HCT116 (cell line): ENCODE measurements at regions not wholly inside any gene's neighbourhood (a gene's known extent, or its start where the extent isn't known, plus 50 kb on each side); places are given as distances from the start of the nearest gene placed in this dataset.

Source experiments
- ATAC-seq: fragments of 200-7000 bp; cut with Tn5 transposase; 2 replicates; pipeline ENCODE4 v1.9.1; 2020; ENCODE audit warnings: mild to moderate bottlenecking, moderate library complexity
- BruUV-seq: library from RNA; stranded (reverse); fragments of 400-500 nt; replicated peaks from 2 replicates; lab custom pipeline; 2021; lab: Mats Ljungman, UMichigan
- CTCF ChIA-PET: fragments of 300-600 bp; sonication (Branson Sonifier 250); formaldehyde crosslinking; loops from one replicate; lab custom pipeline; 2021; ENCODE audit warnings: antibody characterized with exemption; lab: Charles Lee
- POLR2A ChIA-PET: fragments of 300-600, 350-600 bp; sonication (Branson Sonifier 250); formaldehyde crosslinking; loops from one replicate; lab custom pipeline; 2021; ENCODE audit warnings: antibody characterized with exemption; lab: Charles Lee
- RAD21 ChIA-PET, 2 experiments: fragments of 300-600 bp; sonication (Branson Sonifier 250); formaldehyde crosslinking; loops; one replicate each; lab custom pipeline; 2023; ENCODE audit warnings: low total read pairs in 2 of 2; ENCODE audit not compliant: uncharacterized antibody in 2 of 2, unreplicated experiment in 2 of 2, low non-redundant PET in 1 of 2; lab: Charles Lee
- DNase-seq: peaks from one replicate; pipeline ENCODE4 v3.0.0-alpha.2; 2010; ENCODE audit warnings: low read depth, low spot score
- H2AFZ ChIP-seq: fragments of 200-600 bp; shearing (Covaris generic), sonication (generic); 2 replicates; pipeline ENCODE4 v1.6.1; 2017; ENCODE audit warnings: low read depth, mixed run types, mixed read lengths, antibody characterized with exemption, low read length; ENCODE audit not compliant: poor library complexity, severe bottlenecking
- H3K27ac ChIP-seq: 2 replicates; pipeline ENCODE4 v1.5.1; 2012; ENCODE audit warnings: low read depth, low read length
- H3K27me3 ChIP-seq: fragments of 200-600 bp; sonication (generic); 2 replicates; pipeline ENCODE4 v1.6.1; 2016; ENCODE audit warnings: mixed run types, low read length, mixed read lengths; ENCODE audit not compliant: insufficient read depth
- H3K36me3 ChIP-seq, 2 experiments: fragments of 200-500 bp in 1 of 2; fragments of 200-600 bp in 1 of 2; sonication (Bioruptor generic) in 1 of 2; sonication (generic) in 1 of 2; 2 replicates each; pipeline versions ENCODE4 v1.5.1 to v1.6.1; 2014 to 2016; ENCODE audit warnings: low read length in 2 of 2, inconsistent platforms in 1 of 2, mixed read lengths in 1 of 2, mixed run types in 1 of 2; ENCODE audit not compliant: insufficient read depth in 2 of 2, control insufficient read depth in 1 of 2
- H3K4me1 ChIP-seq, 2 experiments: fragments of 200-600 bp in 1 of 2; sonication (generic) in 1 of 2; 2 replicates each; pipeline versions ENCODE4 v1.5.1 to v1.6.1; 2012 to 2017; ENCODE audit warnings: low read length in 2 of 2, inconsistent platforms in 1 of 2, mild to moderate bottlenecking in 1 of 2, mixed read lengths in 1 of 2, mixed run types in 1 of 2, moderate library complexity in 1 of 2; ENCODE audit not compliant: insufficient read depth in 2 of 2, control insufficient read depth in 1 of 2
- H3K4me2 ChIP-seq: fragments of 200-600 bp; sonication (generic); 2 replicates; pipeline ENCODE4 v1.6.1; 2017; ENCODE audit warnings: mixed run types, low read length, mixed read lengths
- H3K4me3 ChIP-seq, 2 experiments: fragments of 200-600 bp in 1 of 2; sonication (generic) in 1 of 2; replicated peaks in 1 of 2; 2 replicates each; pipeline ENCODE4 v1.5.1; 2011 to 2016; ENCODE audit warnings: low read length in 2 of 2, control low read depth in 1 of 2, low read depth in 1 of 2, mild to moderate bottlenecking in 1 of 2, mixed read lengths in 1 of 2, mixed run types in 1 of 2
- H3K79me2 ChIP-seq: fragments of 200-600 bp; sonication (generic); 2 replicates; pipeline ENCODE4 v1.6.1; 2017; ENCODE audit warnings: mild to moderate bottlenecking, mixed run types, low read length, moderate library complexity, mixed read lengths; ENCODE audit not compliant: insufficient read depth
- H3K9ac ChIP-seq: fragments of 200-600 bp; sonication (generic); 2 replicates; pipeline ENCODE4 v1.6.1; 2016; ENCODE audit warnings: low read length, mixed read lengths
- H3K9me2 ChIP-seq: fragments of 200-600 bp; sonication (generic), shearing (Covaris generic); 2 replicates; pipeline ENCODE4 v1.6.1; 2017; ENCODE audit warnings: mixed run types, mild to moderate bottlenecking, moderate library complexity; ENCODE audit not compliant: insufficient read depth
- H3K9me3 ChIP-seq, 2 experiments: fragments of 200-500 bp in 1 of 2; fragments of 200-600 bp in 1 of 2; sonication (Bioruptor generic) in 1 of 2; sonication (generic) in 1 of 2; 2 replicates each; pipeline ENCODE4 v1.6.1; 2014 to 2017; ENCODE audit warnings: low read length in 2 of 2, mixed read lengths in 2 of 2, inconsistent platforms in 1 of 2, low read depth in 1 of 2, mild to moderate bottlenecking in 1 of 2, mixed run types in 1 of 2, moderate library complexity in 1 of 2; ENCODE audit not compliant: control insufficient read depth in 1 of 2, insufficient read depth in 1 of 2
- H4K20me1 ChIP-seq: fragments of 200-600 bp; sonication (generic), shearing (Covaris generic); 2 replicates; pipeline ENCODE4 v1.6.1; 2017; ENCODE audit warnings: mixed run types, mild to moderate bottlenecking, moderate library complexity; ENCODE audit not compliant: insufficient read depth
- ATF3 ChIP-seq: IDR thresholded peaks from 2 replicates; pipeline ENCODE4 v1.6.1; 2012
- CBX3 ChIP-seq: IDR thresholded peaks from 2 replicates; pipeline ENCODE4 v1.6.1; 2012; ENCODE audit warnings: low read depth
- CEBPB ChIP-seq: IDR thresholded peaks from 2 replicates; pipeline ENCODE4 v1.6.1; 2012; ENCODE audit warnings: low read depth
- EGR1 ChIP-seq: IDR thresholded peaks from 2 replicates; pipeline ENCODE4 v1.6.1; 2012; ENCODE audit warnings: low read depth
- ELF1 ChIP-seq: IDR thresholded peaks from 2 replicates; pipeline ENCODE4 v1.6.1; 2012; ENCODE audit warnings: low read depth, borderline replicate concordance
- EZH2 ChIP-seq: fragments of 200-600 bp; sonication (generic); IDR thresholded peaks from 2 replicates; pipeline ENCODE4 v1.6.1; 2017; ENCODE audit warnings: antibody characterized with exemption, mixed run types
- POLR2A ChIP-seq: IDR thresholded peaks from 2 replicates; pipeline ENCODE4 v1.7.0; 2011; ENCODE audit warnings: borderline replicate concordance; ENCODE audit not compliant: insufficient read depth, insufficient read length; ENCODE audit errors: extremely low read depth
- POLR2AphosphoS5 ChIP-seq: IDR thresholded peaks from 2 replicates; pipeline ENCODE4 v1.6.1; 2011; ENCODE audit warnings: mild to moderate bottlenecking, low read depth, low read length, moderate library complexity
- RAD21 ChIP-seq: IDR thresholded peaks from 2 replicates; pipeline ENCODE4 v1.6.1; 2012; ENCODE audit warnings: low read depth, mild to moderate bottlenecking
- SIN3A ChIP-seq: IDR thresholded peaks from 2 replicates; pipeline ENCODE4 v1.6.1; 2012; ENCODE audit warnings: low read depth
- SP1 ChIP-seq: IDR thresholded peaks from 2 replicates; pipeline ENCODE4 v1.6.1; 2012; ENCODE audit warnings: low read depth
- SRF ChIP-seq: IDR thresholded peaks from 2 replicates; pipeline ENCODE4 v1.6.1; 2012; ENCODE audit warnings: low read depth
- TCF7L2 ChIP-seq: IDR thresholded peaks from 2 replicates; pipeline ENCODE4 v1.7.0; 2011; ENCODE audit warnings: borderline replicate concordance, inconsistent platforms; ENCODE audit not compliant: insufficient read depth, insufficient read length; ENCODE audit errors: extremely low read depth
- YY1 ChIP-seq: IDR thresholded peaks from 2 replicates; pipeline ENCODE4 v1.6.1; 2011; ENCODE audit warnings: low read length, low read depth, moderate library complexity, mild to moderate bottlenecking; ENCODE audit not compliant: insufficient replicate concordance; ENCODE audit errors: extremely low read depth
- ZBTB33 ChIP-seq: IDR thresholded peaks from 2 replicates; pipeline ENCODE4 v1.6.1; 2011; ENCODE audit warnings: mild to moderate bottlenecking, low read length, moderate library complexity; ENCODE audit not compliant: insufficient replicate concordance; ENCODE audit errors: extremely low read depth
- ZFX ChIP-seq: fragments of 450-650 bp; IDR thresholded peaks from 2 replicates; pipeline ENCODE4 v1.6.1; 2017
- ZNF274 ChIP-seq: fragments of 200-500 bp; sonication (Bioruptor generic); IDR thresholded peaks from 2 replicates; pipeline ENCODE4 v1.6.1; 2014; ENCODE audit warnings: mild to moderate bottlenecking, low read depth, low read length, inconsistent platforms
- intact Hi-C: fragments of 100-400 bp; cut with micrococcal nuclease; formaldehyde crosslinking; loops from 2 replicates; pipeline ENCODE4 v1.10.0; 2022

GRCh38 chr11:115591380-115591779 is 87.2 kb upstream of the CADM1 start:
- Histone ChIP-seq H3K36me3 (no peaks in the 10 kb centered on the region), H2AFZ (no peak overlapping the region), H3K4me3 (no peak overlapping the region), H3K27me3 (no peaks in the 10 kb centered on the region), H3K27ac (no peak overlapping the region), H3K4me2 (no peak overlapping the region), H3K79me2 (no peaks in the 10 kb centered on the region), H3K9me3 (peaks cover 0 to 11% of the 10 kb centered on the region in 2 experiments; a peak in 2 of 4 replicates), H3K9me2 (no peaks in the 10 kb centered on the region), H4K20me1 (no peaks in the 10 kb centered on the region), H3K4me1 (no peaks in the 10 kb centered on the region), H3K9ac (no peak overlapping the region)
- ChIA-PET POLR2A (no interaction called here), RAD21 (no interaction called here), CTCF (no interaction called here)
- TF ChIP-seq ZBTB33 = no peak
- TF ChIP-seq POLR2A = no peak
- TF ChIP-seq EZH2 = no peak
- TF ChIP-seq CEBPB = no peak
- no peak for TF ChIP-seq SIN3A
- TF ChIP-seq SP1 = no peak
- TF ChIP-seq ATF3 = no peak
- intact Hi-C loops = no loop called here
- ATAC-seq (no peak), DNase-seq (no peak)
- BruUV-seq = no TSS peak

- ChIA-PET CTCF (no interaction called here), RAD21 (no interaction called here), POLR2A (no interaction called here)
- H3K79me2 ChIP-seq = no peaks in the 10 kb centered on the region
- intact Hi-C loops = no loop called here
- peaks cover 0 to 11% of the 10 kb centered on the region in 2 experiments; a peak in 2 of 4 replicates for H3K9me3 ChIP-seq
- no peak overlapping the region for H2AFZ ChIP-seq
- no peaks in the 10 kb centered on the region for H4K20me1 ChIP-seq
- no peak overlapping the region for H3K4me3 ChIP-seq
- H3K4me1 ChIP-seq = no peaks in the 10 kb centered on the region
- H3K27ac ChIP-seq = no peak overlapping the region
- ATAC-seq (no peak), DNase-seq (no peak)
- H3K36me3 ChIP-seq = no peaks in the 10 kb centered on the region
- BruUV-seq = no TSS peak
- H3K27me3 ChIP-seq = no peaks in the 10 kb centered on the region
- no peak overlapping the region for H3K9ac ChIP-seq
- H3K9me2 ChIP-seq = no peaks in the 10 kb centered on the region
- H3K4me2 ChIP-seq = no peak overlapping the region
- TF ChIP-seq ZNF274 (no peak), ZBTB33 (no peak), POLR2A (no peak), SP1 (no peak), TCF7L2 (no peak), POLR2AphosphoS5 (no peak), ZFX (no peak), EGR1 (no peak), SRF (no peak), ELF1 (no peak), SIN3A (no peak), RAD21 (no peak), CEBPB (no peak), CBX3 (no peak), YY1 (no peak), ATF3 (no peak)
Observed at GRCh38 chr11:115590254-115590653, 86.0 kb upstream of the CADM1 start.
